ENCODE measurements at regions not wholly inside any gene's neighbourhood (a gene's known extent, or its start where the extent isn't known, plus 50 kb on each side); places are given as distances from the start of the nearest gene placed in this dataset.

GRCh38 chr2:239891698-239892097 is 133.4 kb downstream of the NDUFA10 start:
- Histone ChIP-seq H3K27ac (ENCODE audit: extremely low read depth, low read depth, low read length) (no peak overlapping the region), H3K9me3 (ENCODE audit: control insufficient read depth, insufficient read depth, low read depth, low read length) (no peaks in the 10 kb centered on the region), H3K4me3 (ENCODE audit: low read depth, low read length) (no peak overlapping the region), H3K4me1 (ENCODE audit: control insufficient read depth, insufficient read depth, low read length) (no peaks in the 10 kb centered on the region), H3K36me3 (ENCODE audit: control insufficient read depth in 2 of 2, insufficient read depth in 1 of 2, low read length in 2 of 2) (no peaks in the 10 kb centered on the region)
- TF ChIP-seq ZNF24 (tag by site-specific recombination; IDR thresholded peaks at IDR 0.05) (no peak), ZBTB17 (tag by site-specific recombination; IDR thresholded peaks at IDR 0.05) (no peak), TCF7L2 (IDR thresholded peaks at IDR 0.05; ENCODE audit: borderline replicate concordance, low read depth, low read length) (no peak), GLIS2 (tag by site-specific recombination; IDR thresholded peaks at IDR 0.05) (no peak), ZNF266 (tag by site-specific recombination; IDR thresholded peaks at IDR 0.05; ENCODE audit: low read depth) (no peak), ZNF610 (tag by site-specific recombination; IDR thresholded peaks at IDR 0.05; ENCODE audit: borderline replicate concordance) (no peak), SETDB1 (IDR thresholded peaks at IDR 0.05; ENCODE audit: insufficient read length, low read length) (no peak)
- TF ChIP-seq, protein P1, sequence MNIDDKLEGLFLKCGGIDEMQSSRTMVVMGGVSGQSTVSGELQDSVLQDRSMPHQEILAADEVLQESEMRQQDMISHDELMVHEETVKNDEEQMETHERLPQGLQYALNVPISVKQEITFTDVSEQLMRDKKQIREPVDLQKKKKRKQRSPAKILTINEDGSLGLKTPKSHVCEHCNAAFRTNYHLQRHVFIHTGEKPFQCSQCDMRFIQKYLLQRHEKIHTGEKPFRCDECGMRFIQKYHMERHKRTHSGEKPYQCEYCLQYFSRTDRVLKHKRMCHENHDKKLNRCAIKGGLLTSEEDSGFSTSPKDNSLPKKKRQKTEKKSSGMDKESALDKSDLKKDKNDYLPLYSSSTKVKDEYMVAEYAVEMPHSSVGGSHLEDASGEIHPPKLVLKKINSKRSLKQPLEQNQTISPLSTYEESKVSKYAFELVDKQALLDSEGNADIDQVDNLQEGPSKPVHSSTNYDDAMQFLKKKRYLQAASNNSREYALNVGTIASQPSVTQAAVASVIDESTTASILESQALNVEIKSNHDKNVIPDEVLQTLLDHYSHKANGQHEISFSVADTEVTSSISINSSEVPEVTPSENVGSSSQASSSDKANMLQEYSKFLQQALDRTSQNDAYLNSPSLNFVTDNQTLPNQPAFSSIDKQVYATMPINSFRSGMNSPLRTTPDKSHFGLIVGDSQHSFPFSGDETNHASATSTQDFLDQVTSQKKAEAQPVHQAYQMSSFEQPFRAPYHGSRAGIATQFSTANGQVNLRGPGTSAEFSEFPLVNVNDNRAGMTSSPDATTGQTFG (tag by site-specific recombination; IDR thresholded peaks at IDR 0.05; ENCODE audit: borderline replicate concordance): no peak
- TF ChIP-seq, protein P2, sequence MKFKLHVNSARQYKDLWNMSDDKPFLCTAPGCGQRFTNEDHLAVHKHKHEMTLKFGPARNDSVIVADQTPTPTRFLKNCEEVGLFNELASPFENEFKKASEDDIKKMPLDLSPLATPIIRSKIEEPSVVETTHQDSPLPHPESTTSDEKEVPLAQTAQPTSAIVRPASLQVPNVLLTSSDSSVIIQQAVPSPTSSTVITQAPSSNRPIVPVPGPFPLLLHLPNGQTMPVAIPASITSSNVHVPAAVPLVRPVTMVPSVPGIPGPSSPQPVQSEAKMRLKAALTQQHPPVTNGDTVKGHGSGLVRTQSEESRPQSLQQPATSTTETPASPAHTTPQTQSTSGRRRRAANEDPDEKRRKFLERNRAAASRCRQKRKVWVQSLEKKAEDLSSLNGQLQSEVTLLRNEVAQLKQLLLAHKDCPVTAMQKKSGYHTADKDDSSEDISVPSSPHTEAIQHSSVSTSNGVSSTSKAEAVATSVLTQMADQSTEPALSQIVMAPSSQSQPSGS (tag by site-specific recombination; IDR thresholded peaks at IDR 0.05; ENCODE audit: low read depth): no peak
- TF ChIP-seq, protein P3, sequence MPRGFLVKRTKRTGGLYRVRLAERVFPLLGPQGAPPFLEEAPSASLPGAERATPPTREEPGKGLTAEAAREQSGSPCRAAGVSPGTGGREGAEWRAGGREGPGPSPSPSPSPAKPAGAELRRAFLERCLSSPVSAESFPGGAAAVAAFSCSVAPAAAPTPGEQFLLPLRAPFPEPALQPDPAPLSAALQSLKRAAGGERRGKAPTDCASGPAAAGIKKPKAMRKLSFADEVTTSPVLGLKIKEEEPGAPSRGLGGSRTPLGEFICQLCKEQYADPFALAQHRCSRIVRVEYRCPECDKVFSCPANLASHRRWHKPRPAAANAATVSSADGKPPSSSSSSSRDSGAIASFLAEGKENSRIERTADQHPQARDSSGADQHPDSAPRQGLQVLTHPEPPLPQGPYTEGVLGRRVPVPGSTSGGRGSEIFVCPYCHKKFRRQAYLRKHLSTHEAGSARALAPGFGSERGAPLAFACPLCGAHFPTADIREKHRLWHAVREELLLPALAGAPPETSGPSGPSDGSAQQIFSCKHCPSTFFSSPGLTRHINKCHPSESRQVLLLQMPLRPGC (tag by site-specific recombination; IDR thresholded peaks at IDR 0.05): no peak
- ChIA-PET POLR2A (no interaction called here), CTCF (interaction anchor here (1.3 kb wide), 1 partner anchor 9 kb away, joined by 6 read pairs; no protein-coding TSS in a partner anchor)

GRCh38 chr2:239890206-239890746 is 134.9 kb downstream of the NDUFA10 start:
- CTCF ChIA-PET: interaction anchor here (0.7 to 1.6 kb wide), 2 partner anchors 66 to 1629 kb away, joined by 3 to 4 read pairs; no protein-coding TSS in a partner anchor
- no peak for TF ChIP-seq ZNF10 (tag by site-specific recombination; IDR thresholded peaks at IDR 0.05)
- no peak for TF ChIP-seq ZNF24 (tag by site-specific recombination; IDR thresholded peaks at IDR 0.05)
- TF ChIP-seq ZNF654 (tag by site-specific recombination; IDR thresholded peaks at IDR 0.05; ENCODE audit: low read depth): no peak
- TF ChIP-seq, protein P4, sequence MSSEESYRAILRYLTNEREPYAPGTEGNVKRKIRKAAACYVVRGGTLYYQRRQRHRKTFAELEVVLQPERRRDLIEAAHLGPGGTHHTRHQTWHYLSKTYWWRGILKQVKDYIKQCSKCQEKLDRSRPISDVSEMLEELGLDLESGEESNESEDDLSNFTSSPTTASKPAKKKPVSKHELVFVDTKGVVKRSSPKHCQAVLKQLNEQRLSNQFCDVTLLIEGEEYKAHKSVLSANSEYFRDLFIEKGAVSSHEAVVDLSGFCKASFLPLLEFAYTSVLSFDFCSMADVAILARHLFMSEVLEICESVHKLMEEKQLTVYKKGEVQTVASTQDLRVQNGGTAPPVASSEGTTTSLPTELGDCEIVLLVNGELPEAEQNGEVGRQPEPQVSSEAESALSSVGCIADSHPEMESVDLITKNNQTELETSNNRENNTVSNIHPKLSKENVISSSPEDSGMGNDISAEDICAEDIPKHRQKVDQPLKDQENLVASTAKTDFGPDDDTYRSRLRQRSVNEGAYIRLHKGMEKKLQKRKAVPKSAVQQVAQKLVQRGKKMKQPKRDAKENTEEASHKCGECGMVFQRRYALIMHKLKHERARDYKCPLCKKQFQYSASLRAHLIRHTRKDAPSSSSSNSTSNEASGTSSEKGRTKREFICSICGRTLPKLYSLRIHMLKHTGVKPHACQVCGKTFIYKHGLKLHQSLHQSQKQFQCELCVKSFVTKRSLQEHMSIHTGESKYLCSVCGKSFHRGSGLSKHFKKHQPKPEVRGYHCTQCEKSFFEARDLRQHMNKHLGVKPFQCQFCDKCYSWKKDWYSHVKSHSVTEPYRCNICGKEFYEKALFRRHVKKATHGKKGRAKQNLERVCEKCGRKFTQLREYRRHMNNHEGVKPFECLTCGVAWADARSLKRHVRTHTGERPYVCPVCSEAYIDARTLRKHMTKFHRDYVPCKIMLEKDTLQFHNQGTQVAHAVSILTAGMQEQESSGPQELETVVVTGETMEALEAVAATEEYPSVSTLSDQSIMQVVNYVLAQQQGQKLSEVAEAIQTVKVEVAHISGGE (tag by site-specific recombination; conservative IDR thresholded peaks at IDR 0.05; ENCODE audit: low read depth): no peak
- no peak for TF ChIP-seq REST (tag by site-specific recombination; IDR thresholded peaks at IDR 0.05)
- no peak for TF ChIP-seq ZNF624 (tag by site-specific recombination; IDR thresholded peaks at IDR 0.05)
- TF ChIP-seq ZNF571 (tag by site-specific recombination; IDR thresholded peaks at IDR 0.05): no peak
- TF ChIP-seq MZF1 (tag by site-specific recombination; IDR thresholded peaks at IDR 0.05; ENCODE audit: borderline replicate concordance): no peak
- no peak for TF ChIP-seq ZEB2 (tag by site-specific recombination; IDR thresholded peaks at IDR 0.05)
- no peak for TF ChIP-seq ZNF558 (tag by site-specific recombination; IDR thresholded peaks at IDR 0.05)
- TF ChIP-seq PBX3 (CRISPR knock-in tag; IDR thresholded peaks at IDR 0.05): no peak

More at GRCh38 chr2:239890206-239890746, 134.9 kb downstream of the NDUFA10 start:
- Histone ChIP-seq H3K9me3 (ENCODE audit: control insufficient read depth, insufficient read depth, low read depth, low read length) (no peaks in the 10 kb centered on the region), H3K4me3 (ENCODE audit: low read depth, low read length) (no peak overlapping the region), H3K4me1 (ENCODE audit: control insufficient read depth, insufficient read depth, low read length) (no peaks in the 10 kb centered on the region), H3K27ac (ENCODE audit: extremely low read depth, low read depth, low read length) (no peak overlapping the region), H3K36me3 (ENCODE audit: control insufficient read depth in 2 of 2, insufficient read depth in 1 of 2, low read length in 2 of 2) (no peaks in the 10 kb centered on the region)
- POLR2A ChIA-PET: interaction anchor here (0.7 kb wide), 1 partner anchor 1777 kb away, joined by 6 read pairs; no protein-coding TSS in a partner anchor

Data from HEK293 (cell line).